Colonic mucosa (tissue), 4 donors: ENCODE measurements at regions not wholly inside any gene's neighbourhood (a gene's known extent, or its start where the extent isn't known, plus 50 kb on each side); places are given as distances from the start of the nearest gene placed in this dataset.

ENCODE experiments used
- DNase-seq: peaks from one replicate; pipeline ENCODE4 v3.0.0-alpha.2; 2020
- H3K27ac ChIP-seq: fragments of 200-600 bp; one replicate; pipeline ENCODE4 v1.8.0; 2021
- H3K27me3 ChIP-seq: fragments of 200-600 bp; one replicate; pipeline ENCODE4 v1.8.0; 2021
- H3K36me3 ChIP-seq: fragments of 200-600 bp; one replicate; pipeline ENCODE4 v1.8.0; 2021
- H3K4me1 ChIP-seq: fragments of 200-600 bp; one replicate; pipeline ENCODE4 v1.8.0; 2021; ENCODE audit warnings: mild to moderate bottlenecking
- H3K4me3 ChIP-seq: fragments of 200-600 bp; one replicate; pipeline ENCODE4 v1.8.0; 2021
- H3K9ac ChIP-seq, 2 donors: one replicate each; pipeline ENCODE4 v1.7.0; 2013; ENCODE audit warnings: control low read depth in 2 of 2, low read depth in 2 of 2, low read length in 2 of 2
- H3K9me3 ChIP-seq: fragments of 200-600 bp; one replicate; pipeline ENCODE4 v1.8.0; 2021
- CTCF ChIP-seq: fragments of 200-600 bp; IDR thresholded peaks from one replicate; pipeline ENCODE4 v1.8.0; 2022; ENCODE audit warnings: antibody characterized with exemption, mild to moderate bottlenecking
- intact Hi-C: fragments of 100-400 bp; cut with DNase I; formaldehyde crosslinking; loops from one replicate; pipeline ENCODE4 v1.14.1; 2022
- donor health status: healthy.
- donor health status: DM: no; HTN: no; CAD: no.
- donor health status: DM: no; HTN: no; CAD: no.

GRCh38 chr6:43971776-43972126 lies 155.5 kb downstream of the MRPL14 start:
- no peaks in the 10 kb centered on the region for H3K4me1 ChIP-seq
- TF ChIP-seq CTCF, result no peak
- no peaks in the 10 kb centered on the region for H3K27me3 ChIP-seq
- DNase-seq, result no peak
- H3K4me3 ChIP-seq, result no peak overlapping the region
- H3K9ac ChIP-seq, result no peak overlapping the region
- no peaks in the 10 kb centered on the region for H3K36me3 ChIP-seq
- H3K9me3 ChIP-seq, result no peaks in the 10 kb centered on the region
- no peak overlapping the region for H3K27ac ChIP-seq
- intact Hi-C loops, result no loop called here

DNA sequence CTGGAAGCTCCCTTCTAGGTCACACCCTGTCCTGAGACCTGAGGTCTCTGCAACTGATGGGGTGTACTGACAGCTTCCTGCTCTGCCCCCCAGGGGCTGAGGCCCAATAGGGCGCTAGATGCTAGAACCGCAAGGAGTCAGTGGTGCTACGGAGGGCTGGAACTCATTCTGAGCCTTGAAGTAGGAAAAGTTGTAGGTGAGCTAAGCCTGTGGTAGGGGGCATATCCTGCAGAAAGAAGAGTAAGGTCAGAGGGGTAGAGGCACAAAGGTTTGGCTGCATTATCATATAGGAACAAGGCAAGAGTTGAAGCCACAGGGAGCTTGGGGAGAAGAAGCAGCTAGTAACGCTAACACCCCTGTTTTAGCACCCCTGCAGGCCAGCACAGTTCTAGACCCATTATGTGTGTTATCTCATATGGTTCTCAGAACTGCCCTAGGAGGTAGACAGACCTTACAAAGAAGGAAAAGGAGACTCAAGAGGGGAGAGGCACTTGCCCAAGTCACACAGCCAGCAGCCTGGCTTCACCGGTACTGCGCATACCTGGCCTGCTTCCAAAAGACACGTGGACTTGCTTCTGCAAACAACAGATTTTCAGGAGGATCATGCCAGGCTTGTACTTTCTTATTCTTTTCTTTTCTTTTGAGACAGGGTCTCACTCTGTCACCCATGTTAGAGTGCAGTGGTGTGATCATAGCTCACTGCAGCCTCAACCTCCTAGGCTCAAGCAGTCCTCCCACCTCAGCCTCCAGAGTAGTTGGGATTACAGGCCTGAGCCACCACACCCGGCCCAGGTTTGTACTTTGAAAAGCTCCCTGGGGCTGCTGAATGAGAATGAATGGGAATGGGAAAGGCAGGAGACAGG lies 156.1 kb downstream of the MRPL14 start:
- Histone ChIP-seq H3K4me3 (no peak overlapping the region), H3K9me3 (no peaks in the 10 kb centered on the region), H3K9ac (no peak overlapping the region), H3K27me3 (no peaks in the 10 kb centered on the region), H3K27ac (no peak overlapping the region), H3K4me1 (no peaks in the 10 kb centered on the region), H3K36me3 (no peaks in the 10 kb centered on the region)
- TF ChIP-seq CTCF, result no peak
- peak; percentile 74 for DNase-seq
- intact Hi-C loops, result no loop called here

DNA sequence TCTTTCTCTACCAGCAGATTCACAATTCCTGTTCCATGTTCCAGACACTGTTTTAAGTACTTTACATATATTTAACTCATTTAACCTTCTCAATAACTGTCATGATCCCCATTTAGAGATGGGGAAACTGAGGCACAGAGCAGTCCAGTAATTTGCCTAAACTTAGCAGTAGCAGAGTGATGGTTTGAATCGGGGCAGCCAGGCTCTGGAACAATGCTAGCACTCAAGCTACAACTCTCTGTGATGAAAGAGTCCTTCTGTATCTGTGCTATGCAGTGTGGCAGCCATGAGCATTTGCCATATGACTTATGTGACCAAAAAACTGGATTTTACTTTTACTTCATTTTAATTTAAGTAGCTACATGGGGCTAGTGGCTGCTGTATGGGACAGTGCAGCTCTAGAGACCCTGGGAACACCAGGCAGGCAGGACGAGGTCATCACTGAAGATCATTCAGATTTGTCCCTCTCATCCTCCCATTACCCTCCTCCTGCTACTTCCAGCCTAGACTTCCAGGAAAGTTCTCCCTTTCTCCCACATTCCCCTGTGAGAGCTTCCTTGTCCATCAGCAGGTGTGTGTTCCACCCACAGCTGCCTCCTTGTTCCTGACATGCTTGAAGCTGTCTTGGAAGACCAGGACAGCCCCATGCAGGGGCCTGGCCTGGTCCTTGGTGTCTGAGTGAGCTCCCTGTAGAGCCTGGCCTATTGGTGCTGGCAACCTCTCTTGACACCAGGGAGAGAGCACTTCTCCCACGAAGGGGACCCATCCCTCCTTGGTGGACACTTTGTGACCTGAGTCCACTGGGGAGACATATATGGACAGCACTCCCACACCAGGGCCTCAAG lies 157.0 kb downstream of the MRPL14 start:
- intact Hi-C loops, result no loop called here
- H3K4me3 ChIP-seq, result no peak overlapping the region
- no peaks in the 10 kb centered on the region for H3K4me1 ChIP-seq
- no peaks in the 10 kb centered on the region for H3K36me3 ChIP-seq
- no peaks in the 10 kb centered on the region for H3K27me3 ChIP-seq
- no peak for TF ChIP-seq CTCF
- H3K27ac ChIP-seq, result no peak overlapping the region
- no peaks in the 10 kb centered on the region for H3K9me3 ChIP-seq
- DNase-seq, result no peak
- H3K9ac ChIP-seq, result no peak overlapping the region

- intact Hi-C loops, result no loop called here
- Histone ChIP-seq H3K27me3 (no peaks in the 10 kb centered on the region), H3K36me3 (no peaks in the 10 kb centered on the region), H3K4me1 (no peaks in the 10 kb centered on the region), H3K9me3 (no peaks in the 10 kb centered on the region), H3K9ac (no peak overlapping the region), H3K4me3 (no peak overlapping the region), H3K27ac (no peak overlapping the region)
- no peak for DNase-seq
- TF ChIP-seq CTCF, result no peak
Measured at GRCh38 chr6:43969158-43969981, 157.9 kb downstream of the MRPL14 start.
